IMR-90 (cell line): ENCODE measurements at regions not wholly inside any gene's neighbourhood (a gene's known extent, or its start where the extent isn't known, plus 50 kb on each side); places are given as distances from the start of the nearest gene placed in this dataset.

Experiments
- ATAC-seq: fragments of 200-7000 bp; cut with Tn5 transposase; 2 replicates; pipeline ENCODE4 v1.9.1; 2020; ENCODE audit warnings: low read depth, mild to moderate bottlenecking, moderate library complexity
- BruUV-seq: library from RNA; stranded (reverse); fragments of 400-500 nt; replicated peaks from 2 replicates; lab custom pipeline; 2021; lab: Mats Ljungman, UMichigan
- CTCF ChIA-PET: fragments of 300-600 bp; formaldehyde crosslinking; extraction: SDS; loops from one replicate; lab custom pipeline; 2021; ENCODE audit warnings: antibody characterized with exemption; lab: Yijun Ruan, JAX
- POLR2A ChIA-PET: fragments of 300-600 bp; sonication (Branson Sonifier 250); formaldehyde crosslinking; loops from one replicate; lab custom pipeline; 2022; ENCODE audit warnings: antibody characterized with exemption; ENCODE audit not compliant: unreplicated experiment; lab: Charles Lee
- DNase-seq: peaks from one replicate; pipeline ENCODE4 v3.0.0; 2013
- H2AFZ ChIP-seq: replicated peaks from 2 replicates; pipeline ENCODE3; 2013; ENCODE audit warnings: low read length, mild to moderate bottlenecking; ENCODE audit not compliant: poor library complexity
- H2AK5ac ChIP-seq: 2 replicates; pipeline ENCODE4 v1.6.1; 2013; ENCODE audit warnings: low read depth, low read length, inconsistent platforms
- H2AK9ac ChIP-seq: replicated peaks from 2 replicates; pipeline ENCODE3; 2013; ENCODE audit warnings: mild to moderate bottlenecking, low read depth, low read length, moderate library complexity; ENCODE audit not compliant: poor library complexity
- H2BK120ac ChIP-seq: 2 replicates; pipeline ENCODE4 v1.6.1; 2013; ENCODE audit warnings: low read depth, low read length, inconsistent platforms
- H2BK15ac ChIP-seq: 3 replicates; pipeline ENCODE4 v1.6.1; 2013; ENCODE audit warnings: low read depth, low read length, inconsistent platforms
- H2BK20ac ChIP-seq: 2 replicates; pipeline ENCODE4 v1.6.1; 2013; ENCODE audit warnings: low read depth, mild to moderate bottlenecking, inconsistent platforms, low read length, moderate library complexity
- H2BK5ac ChIP-seq: 2 replicates; pipeline ENCODE4 v1.6.1; 2013; ENCODE audit warnings: mild to moderate bottlenecking, low read depth, low read length, inconsistent platforms; ENCODE audit not compliant: poor library complexity, severe bottlenecking
- H3K14ac ChIP-seq: replicated peaks from 2 replicates; pipeline ENCODE4 v1.6.1; 2013; ENCODE audit warnings: low read depth, low read length, inconsistent platforms
- H3K18ac ChIP-seq: 2 replicates; pipeline ENCODE4 v1.6.1; 2013; ENCODE audit warnings: low read depth, low read length, control low read depth
- H3K23ac ChIP-seq: 2 replicates; pipeline ENCODE4 v1.6.1; 2013; ENCODE audit warnings: low read depth, low read length, inconsistent platforms
- H3K27ac ChIP-seq: 2 replicates; pipeline ENCODE4 v1.5.1; 2013; ENCODE audit warnings: mild to moderate bottlenecking, control low read depth, low read length; ENCODE audit not compliant: insufficient read depth
- H3K27me3 ChIP-seq: 2 replicates; pipeline ENCODE4 v1.6.1; 2013; ENCODE audit warnings: low read length; ENCODE audit not compliant: control insufficient read depth, insufficient read depth
- H3K36me3 ChIP-seq: 2 replicates; pipeline ENCODE4 v1.6.1; 2013; ENCODE audit warnings: low read length, mixed read lengths; ENCODE audit not compliant: control insufficient read depth, insufficient read depth
- H3K4ac ChIP-seq: 2 replicates; pipeline ENCODE4 v1.6.1; 2013; ENCODE audit warnings: low read depth, low read length, inconsistent platforms
- H3K4me1 ChIP-seq: 2 replicates; pipeline ENCODE4 v1.6.1; 2013; ENCODE audit warnings: low read length, mixed read lengths; ENCODE audit not compliant: control insufficient read depth, insufficient read depth
- H3K4me2 ChIP-seq: 2 replicates; pipeline ENCODE4 v1.6.1; 2013; ENCODE audit warnings: low read depth, mild to moderate bottlenecking, control low read depth, low read length, moderate library complexity
- H3K4me3 ChIP-seq: 2 replicates; pipeline ENCODE4 v1.5.1; 2013; ENCODE audit warnings: low read depth, mild to moderate bottlenecking, control low read depth, low read length, moderate library complexity; ENCODE audit not compliant: insufficient read depth
- H3K56ac ChIP-seq: 2 replicates; pipeline ENCODE4 v1.6.1; 2013; ENCODE audit warnings: low read length, inconsistent platforms; ENCODE audit not compliant: insufficient read depth; ENCODE audit errors: extremely low read depth
- H3K79me1 ChIP-seq, 2 experiments: 2 replicates each; pipeline ENCODE4 v1.6.1; 2013; ENCODE audit warnings: low read length in 2 of 2, inconsistent platforms in 1 of 2, low read depth in 1 of 2
- H3K9ac ChIP-seq: 2 replicates; pipeline ENCODE4 v1.6.1; 2013; ENCODE audit warnings: low read depth, low read length, control low read depth
- H3K9me1 ChIP-seq: 2 replicates; pipeline ENCODE4 v1.6.1; 2013; ENCODE audit warnings: low read length, inconsistent platforms; ENCODE audit not compliant: insufficient read depth
- H3K9me3 ChIP-seq: 2 replicates; pipeline ENCODE4 v1.6.1; 2013; ENCODE audit warnings: low read length; ENCODE audit not compliant: control insufficient read depth, insufficient read depth
- H4K20me1 ChIP-seq: 2 replicates; pipeline ENCODE4 v1.6.1; 2013; ENCODE audit warnings: low read length, inconsistent platforms; ENCODE audit not compliant: insufficient read depth
- H4K5ac ChIP-seq: 2 replicates; pipeline ENCODE4 v1.6.1; 2013; ENCODE audit warnings: mild to moderate bottlenecking, low read depth, low read length, control low read depth
- H4K8ac ChIP-seq, 2 experiments: 2 replicates each; pipeline ENCODE4 v1.6.1; 2013; ENCODE audit warnings: low read depth in 2 of 2, low read length in 2 of 2, control low read depth in 1 of 2, inconsistent platforms in 1 of 2
- H4K91ac ChIP-seq: 2 replicates; pipeline ENCODE4 v1.6.1; 2013; ENCODE audit warnings: low read depth, low read length, inconsistent platforms; ENCODE audit not compliant: insufficient read depth
- BHLHE40 ChIP-seq: fragments of 150-350 bp; IDR thresholded peaks from 2 replicates; pipeline ENCODE4 v1.6.1; 2016; ENCODE audit warnings: mild to moderate bottlenecking, low read depth, low read length
- CEBPB ChIP-seq: IDR thresholded peaks from 2 replicates; pipeline ENCODE4 v1.6.1; 2012; ENCODE audit warnings: low read depth, low read length, improper control_type of control experiment
- CTCF ChIP-seq: conservative IDR thresholded peaks from 2 replicates; pipeline ENCODE4 v1.5.1; 2012; ENCODE audit warnings: mild to moderate bottlenecking, low read depth, low read length, improper control_type of control experiment
- FOS ChIP-seq: fragments of 150-350 bp; IDR thresholded peaks from 2 replicates; pipeline ENCODE4 v1.6.1; 2016; ENCODE audit warnings: low read depth, low read length
- RAD21 ChIP-seq: IDR thresholded peaks from 2 replicates; pipeline ENCODE4 v1.6.1; 2012; ENCODE audit warnings: low read length, improper control_type of control experiment
- WGBS, 2 experiments: methylation state at CpG; one replicate each; pipeline versions ENCODE4 v1.1.5 to v1.1.7; 2013; ENCODE audit warnings: missing lambda C conversion rate in 2 of 2; ENCODE audit not compliant: insufficient read length in 1 of 2; ENCODE audit errors: extremely low coverage in 2 of 2; 5-methylcytosine and 5-hydroxymethylcytosine counted together
- dilution Hi-C: fragments of 300-500 bp; cut with HindIII; formaldehyde crosslinking; loops from one replicate; pipeline ENCODE4 v1.14.3; 2018; ENCODE audit warnings: low sequenced_read_pairs; ENCODE audit not compliant: unreplicated experiment
- in situ Hi-C: fragments of 300-500 bp; cut with MboI; formaldehyde crosslinking; loops from 3 replicates; pipeline ENCODE4 v1.14.3; 2019; ENCODE audit warnings: low sequenced_read_pairs, inconsistent platforms, mixed read lengths
- intact Hi-C: fragments of 100-400 bp; cut with micrococcal nuclease; formaldehyde crosslinking; loops from 2 replicates; pipeline ENCODE4 v1.10.0; 2022
- TF ChIP-seq, protein P1 (sequence below): fragments of 150-350 bp; IDR thresholded peaks from 2 replicates; pipeline ENCODE4 v1.6.1; 2016; ENCODE audit warnings: low read depth, mild to moderate bottlenecking, low read length, moderate library complexity, borderline replicate concordance

- Histone ChIP-seq H2BK5ac (no peak overlapping the region), H3K27me3 (no peaks in the 10 kb centered on the region), H3K9me3 (no peaks in the 10 kb centered on the region), H4K20me1 (no peaks in the 10 kb centered on the region), H2BK120ac (no peak overlapping the region), H2BK20ac (no peak overlapping the region), H4K91ac (no peak overlapping the region), H3K4ac (no peak overlapping the region), H4K5ac (no peak overlapping the region), H3K36me3 (no peaks in the 10 kb centered on the region), H3K27ac (no peak overlapping the region), H3K4me1 (no peaks in the 10 kb centered on the region), H3K23ac (no peak overlapping the region), H3K4me2 (peak overlapping the region; percentile 8; the same call in 1 of the 2 replicates), H3K18ac (no peak overlapping the region), H3K56ac (no peak overlapping the region), H3K14ac (no peak overlapping the region), H2AK9ac (no peak overlapping the region), H2AK5ac (no peak overlapping the region), H2BK15ac (no peak overlapping the region), H3K9ac (no peak overlapping the region), H3K4me3 (no peak overlapping the region), H3K9me1 (no peaks in the 10 kb centered on the region; the same call in 1 of the 2 replicates), H2AFZ (no peak overlapping the region), H3K79me1 (no peaks in the 10 kb centered on the region), H4K8ac (no peak overlapping the region)
- BruUV-seq = no TSS peak
- dilution Hi-C loops = no loop called here
- peak; percentile 75 for DNase-seq
- peak; percentile 77 for ATAC-seq
- no CpG with 5 or more reads among the region's 3 CpGs for WGBS, 2 experiments
- no peak for TF ChIP-seq CTCF
- TF ChIP-seq, protein P1, sequence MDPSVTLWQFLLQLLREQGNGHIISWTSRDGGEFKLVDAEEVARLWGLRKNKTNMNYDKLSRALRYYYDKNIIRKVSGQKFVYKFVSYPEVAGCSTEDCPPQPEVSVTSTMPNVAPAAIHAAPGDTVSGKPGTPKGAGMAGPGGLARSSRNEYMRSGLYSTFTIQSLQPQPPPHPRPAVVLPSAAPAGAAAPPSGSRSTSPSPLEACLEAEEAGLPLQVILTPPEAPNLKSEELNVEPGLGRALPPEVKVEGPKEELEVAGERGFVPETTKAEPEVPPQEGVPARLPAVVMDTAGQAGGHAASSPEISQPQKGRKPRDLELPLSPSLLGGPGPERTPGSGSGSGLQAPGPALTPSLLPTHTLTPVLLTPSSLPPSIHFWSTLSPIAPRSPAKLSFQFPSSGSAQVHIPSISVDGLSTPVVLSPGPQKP = no peak
- no peak for TF ChIP-seq RAD21
- TF ChIP-seq BHLHE40 = no peak
- peak; percentile 29; the same call in 1 of the 2 replicates for TF ChIP-seq FOS
- peak; percentile 94 for TF ChIP-seq CEBPB
- POLR2A ChIA-PET = no interaction called here
- CTCF ChIA-PET = no interaction called here
- in situ Hi-C loops = no loop called here
- intact Hi-C loops = no loop called here
These were observed 188.3 kb upstream of the FOXN2 start for GRCh38 chr2:48126162-48126561.
